ENCODE measurements at regions not wholly inside any gene's neighbourhood (a gene's known extent, or its start where the extent isn't known, plus 50 kb on each side); places are given as distances from the start of the nearest gene placed in this dataset.

DNA sequence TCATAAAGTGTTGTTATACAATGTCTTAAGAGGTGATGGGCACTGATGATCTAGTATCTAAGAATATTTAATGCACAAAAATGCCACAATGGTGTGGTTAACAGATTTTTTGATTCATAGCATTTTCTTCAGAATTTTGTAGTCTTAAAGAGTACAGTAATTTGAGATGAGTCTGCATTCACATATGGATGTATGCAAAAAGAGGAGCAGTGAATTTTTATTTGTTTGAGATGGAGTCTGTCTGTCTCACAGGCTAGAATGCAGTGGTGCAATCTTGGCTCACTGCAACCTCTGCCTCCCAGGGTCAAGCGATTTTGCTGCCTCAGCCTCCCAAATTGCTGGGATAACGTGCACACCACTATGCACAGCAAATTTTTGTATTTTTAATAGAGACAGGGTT lies 110.5 kb downstream of the ZPLD1 start:
- no peaks in the 10 kb centered on the region for H3K4me1 ChIP-seq (replicated peaks in 1 of 2)
- TF ChIP-seq, protein P1, sequence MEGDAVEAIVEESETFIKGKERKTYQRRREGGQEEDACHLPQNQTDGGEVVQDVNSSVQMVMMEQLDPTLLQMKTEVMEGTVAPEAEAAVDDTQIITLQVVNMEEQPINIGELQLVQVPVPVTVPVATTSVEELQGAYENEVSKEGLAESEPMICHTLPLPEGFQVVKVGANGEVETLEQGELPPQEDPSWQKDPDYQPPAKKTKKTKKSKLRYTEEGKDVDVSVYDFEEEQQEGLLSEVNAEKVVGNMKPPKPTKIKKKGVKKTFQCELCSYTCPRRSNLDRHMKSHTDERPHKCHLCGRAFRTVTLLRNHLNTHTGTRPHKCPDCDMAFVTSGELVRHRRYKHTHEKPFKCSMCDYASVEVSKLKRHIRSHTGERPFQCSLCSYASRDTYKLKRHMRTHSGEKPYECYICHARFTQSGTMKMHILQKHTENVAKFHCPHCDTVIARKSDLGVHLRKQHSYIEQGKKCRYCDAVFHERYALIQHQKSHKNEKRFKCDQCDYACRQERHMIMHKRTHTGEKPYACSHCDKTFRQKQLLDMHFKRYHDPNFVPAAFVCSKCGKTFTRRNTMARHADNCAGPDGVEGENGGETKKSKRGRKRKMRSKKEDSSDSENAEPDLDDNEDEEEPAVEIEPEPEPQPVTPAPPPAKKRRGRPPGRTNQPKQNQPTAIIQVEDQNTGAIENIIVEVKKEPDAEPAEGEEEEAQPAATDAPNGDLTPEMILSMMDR (IDR thresholded peaks at IDR 0.05): no peak
- TF ChIP-seq POLR2A (IDR thresholded peaks at IDR 0.05): no peak
- intact Hi-C loops (cut with DNase I): no loop called here
- DNase-seq: no peak
- H3K36me3 ChIP-seq (replicated peaks in 1 of 2): no peaks in the 10 kb centered on the region
- H3K4me3 ChIP-seq: no peak overlapping the region
- H3K27me3 ChIP-seq: no peaks in the 10 kb centered on the region
- no peak overlapping the region for H3K27ac ChIP-seq
- H3K9me3 ChIP-seq (replicated peaks in 1 of 3): no peaks in the 10 kb centered on the region
- WGBS, 4 donors: 58 to 78% (median 71%) methylated on average over 2 of the region's 2 CpGs

DNA sequence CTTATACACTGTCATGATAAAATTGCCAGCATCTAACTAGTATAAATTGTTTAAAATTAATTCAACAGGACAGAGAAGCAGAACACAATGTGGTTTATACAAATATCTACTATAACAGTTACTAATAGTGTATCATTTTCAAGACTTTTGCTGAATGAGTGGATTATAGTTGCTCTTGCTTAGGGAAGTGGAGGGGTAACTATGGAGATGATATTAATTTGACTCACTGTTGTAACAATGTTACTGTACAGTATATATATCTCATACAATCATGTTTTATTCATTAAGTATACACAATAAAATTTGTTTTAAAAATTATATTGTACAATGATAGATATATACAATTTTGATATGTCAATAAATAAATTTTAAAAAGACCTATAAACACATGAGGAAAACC lies 119.1 kb downstream of the ZPLD1 start:
- Histone ChIP-seq H3K36me3 (replicated peaks in 1 of 2) (no peaks in the 10 kb centered on the region), H3K27me3 (no peaks in the 10 kb centered on the region), H3K27ac (no peak overlapping the region), H3K4me1 (replicated peaks in 1 of 2) (no peaks in the 10 kb centered on the region), H3K4me3 (no peak overlapping the region), H3K9me3 (replicated peaks in 1 of 3) (no peaks in the 10 kb centered on the region)
- no peak for TF ChIP-seq POLR2A (IDR thresholded peaks at IDR 0.05)
- TF ChIP-seq, protein P1 (IDR thresholded peaks at IDR 0.05): no peak
- intact Hi-C loops (cut with DNase I): no loop called here
- DNase-seq: no peak

- H3K36me3 ChIP-seq (replicated peaks in 1 of 2): no peaks in the 10 kb centered on the region
- no peak overlapping the region for H3K27ac ChIP-seq
- intact Hi-C loops (cut with DNase I): no loop called here
- TF ChIP-seq, protein P1 (IDR thresholded peaks at IDR 0.05): no peak
- TF ChIP-seq POLR2A (IDR thresholded peaks at IDR 0.05): no peak
- WGBS, 4 donors: 46 to 63% (median 57%) methylated on average over 2 of the region's 2 CpGs
- no peak for DNase-seq
- no peaks in the 10 kb centered on the region for H3K9me3 ChIP-seq (replicated peaks in 1 of 3)
- no peaks in the 10 kb centered on the region for H3K4me1 ChIP-seq (replicated peaks in 1 of 2)
- H3K27me3 ChIP-seq: no peaks in the 10 kb centered on the region
- no peak overlapping the region for H3K4me3 ChIP-seq
These were observed 135.7 kb downstream of the ZPLD1 start for GRCh38 chr3:102570511-102570910.

DNA sequence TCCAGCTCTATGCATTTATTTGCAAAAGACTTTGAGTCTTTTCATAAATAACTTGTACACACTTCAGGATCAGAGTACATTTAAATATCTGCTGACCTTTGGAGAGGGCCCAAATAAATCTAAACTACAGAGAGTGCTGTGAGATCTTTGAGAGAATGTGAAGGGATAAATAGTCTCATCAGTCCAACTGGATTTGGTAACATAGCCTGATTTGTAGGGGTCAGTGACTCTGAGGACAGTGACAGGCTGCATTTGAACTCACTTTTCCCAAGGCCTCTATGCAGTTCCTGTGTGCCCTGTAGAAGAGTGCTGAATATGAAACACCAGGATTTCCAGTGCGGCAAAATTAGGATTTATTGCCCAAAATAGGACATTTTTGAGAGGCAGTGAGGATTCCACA lies 136.2 kb downstream of the ZPLD1 start:
- no peak for DNase-seq
- intact Hi-C loops (cut with DNase I): no loop called here
- TF ChIP-seq POLR2A (IDR thresholded peaks at IDR 0.05): no peak
- TF ChIP-seq, protein P1 (IDR thresholded peaks at IDR 0.05): no peak
- 70 to 87% (median 82%) methylated on average over 1 of the region's 1 CpG for WGBS, 4 donors
- H3K27me3 ChIP-seq: no peaks in the 10 kb centered on the region
- H3K4me1 ChIP-seq (replicated peaks in 1 of 2): no peaks in the 10 kb centered on the region
- no peak overlapping the region for H3K27ac ChIP-seq
- H3K9me3 ChIP-seq (replicated peaks in 1 of 3): no peaks in the 10 kb centered on the region
- no peaks in the 10 kb centered on the region for H3K36me3 ChIP-seq (replicated peaks in 1 of 2)
- no peak overlapping the region for H3K4me3 ChIP-seq
